GM19372 (cell line): ENCODE measurements at regions not wholly inside any gene's neighbourhood (a gene's known extent, or its start where the extent isn't known, plus 50 kb on each side); places are given as distances from the start of the nearest gene placed in this dataset.
"Not testable (repeated sequence)": the region's sequence is repeated elsewhere in the genome, so short reads cannot be mapped to it uniquely, and the experiment has no call there.

ENCODE experiments used
- ATAC-seq: cut with Tn5 transposase; IDR thresholded peaks from one replicate; pipeline ENCODE4 v1.9.1; 2021; ENCODE audit warnings: mild to moderate bottlenecking, low read depth, moderate library complexity; ENCODE audit not compliant: unreplicated experiment

DNA sequence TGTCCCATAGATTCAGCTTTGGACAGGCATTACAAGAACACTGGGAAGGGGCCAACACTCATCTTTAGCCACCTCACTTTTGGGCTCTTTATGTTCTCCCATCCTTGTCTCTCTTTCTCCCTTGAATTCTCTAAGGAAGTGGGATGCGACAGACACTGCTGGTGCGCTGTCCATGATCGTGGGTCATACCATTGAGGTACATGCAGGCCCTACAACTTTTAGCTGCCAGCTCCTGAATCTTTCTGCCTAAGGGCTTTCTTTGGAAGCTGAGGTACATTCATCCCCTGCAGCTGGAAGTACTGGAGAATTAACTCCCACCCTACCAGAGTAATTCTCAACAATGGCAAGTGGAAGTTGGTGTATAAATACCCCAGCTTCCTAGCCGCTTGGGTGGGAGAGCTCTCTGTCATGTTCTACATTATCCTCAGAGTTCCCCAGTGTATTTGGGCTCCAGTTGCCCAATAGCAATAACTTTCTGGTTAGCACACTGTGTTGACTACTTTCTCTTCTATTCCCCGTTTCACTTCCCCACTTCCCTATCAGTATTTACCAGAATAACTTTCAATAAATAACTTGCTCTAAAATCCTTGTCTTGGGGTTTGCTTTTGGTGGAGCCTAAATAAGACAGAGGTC, 75.6 kb upstream of the ADRA1D start:
- no peak for ATAC-seq

DNA sequence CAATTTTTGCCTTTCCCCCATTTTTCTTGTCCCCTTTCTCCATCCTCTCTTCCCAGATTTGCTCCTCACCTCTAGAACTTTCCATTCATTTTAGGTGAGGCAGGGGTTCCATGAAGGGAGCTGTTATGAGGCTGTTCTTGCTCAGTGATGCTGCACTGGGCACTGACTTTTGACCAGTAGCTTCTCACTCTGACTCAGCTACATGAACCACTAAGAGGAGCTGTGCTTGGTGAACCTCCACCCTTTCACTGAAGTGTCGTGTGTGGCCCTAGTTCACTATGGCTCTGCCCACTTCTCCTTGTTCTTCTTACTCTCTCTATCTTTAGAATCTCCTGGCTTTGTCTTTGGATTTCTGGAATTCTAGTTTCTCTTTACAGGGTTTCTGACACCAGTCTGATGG, 73.4 kb upstream of the ADRA1D start:
- no peak for ATAC-seq

DNA sequence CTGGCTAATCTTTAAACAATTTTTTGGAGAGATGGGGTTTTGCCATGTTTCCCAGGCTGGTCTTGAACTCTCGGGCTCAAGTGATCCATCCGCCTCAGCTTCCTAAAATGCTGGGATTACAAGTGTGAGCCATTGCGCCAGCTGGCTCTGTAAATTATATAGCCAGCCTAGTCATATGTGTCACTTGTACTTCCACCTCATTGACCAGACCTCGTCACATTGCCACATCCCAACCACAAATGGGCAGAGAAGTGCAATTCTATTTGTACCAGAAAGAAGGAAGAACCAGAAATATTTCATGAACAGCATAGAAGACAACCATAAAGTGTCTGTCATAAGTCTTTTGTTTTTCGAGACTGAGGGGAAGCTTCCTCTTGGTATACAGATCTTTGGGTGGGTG, 71.2 kb upstream of the ADRA1D start:
- no peak for ATAC-seq

DNA sequence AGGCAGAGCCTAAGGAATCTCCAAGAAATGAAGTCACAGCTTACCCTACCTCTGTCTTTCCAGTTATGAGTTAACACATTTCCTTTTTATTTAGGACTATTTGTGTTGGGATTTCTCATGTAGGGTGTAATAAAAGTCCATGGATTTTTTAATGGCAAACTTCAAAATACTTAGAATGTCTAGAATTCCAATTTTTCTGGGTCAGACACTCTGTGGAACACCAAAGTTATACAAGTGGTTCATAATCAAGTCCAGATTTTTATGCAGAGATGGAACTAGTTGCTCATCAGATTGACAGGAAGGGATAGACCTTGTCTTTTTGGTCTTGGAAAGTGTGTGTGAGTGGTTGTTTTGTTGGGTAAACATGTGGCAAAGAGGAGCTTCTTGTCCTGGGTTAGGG, 69.8 kb upstream of the ADRA1D start:
- no peak for ATAC-seq

DNA sequence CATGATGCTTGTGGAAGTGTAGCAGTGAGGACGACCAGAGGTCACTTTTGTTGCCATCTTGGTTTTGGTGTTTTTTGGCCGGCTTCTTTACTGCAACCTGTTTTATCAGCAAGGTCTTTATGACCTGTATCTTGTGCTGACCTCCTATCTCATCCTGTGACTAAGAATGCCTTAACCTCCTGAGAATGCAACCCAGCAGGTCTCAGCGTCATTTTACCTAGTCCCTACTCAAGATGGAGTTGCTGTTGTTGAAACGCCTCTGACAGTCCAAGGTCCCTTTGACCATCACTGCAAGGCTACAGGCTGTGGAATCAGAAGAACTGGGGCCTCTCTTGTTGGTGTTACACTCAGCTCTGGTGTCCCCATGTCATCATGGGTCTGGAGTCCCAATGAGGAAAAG, 61.5 kb upstream of the ADRA1D start:
- ATAC-seq, result not testable (repeated sequence)

DNA sequence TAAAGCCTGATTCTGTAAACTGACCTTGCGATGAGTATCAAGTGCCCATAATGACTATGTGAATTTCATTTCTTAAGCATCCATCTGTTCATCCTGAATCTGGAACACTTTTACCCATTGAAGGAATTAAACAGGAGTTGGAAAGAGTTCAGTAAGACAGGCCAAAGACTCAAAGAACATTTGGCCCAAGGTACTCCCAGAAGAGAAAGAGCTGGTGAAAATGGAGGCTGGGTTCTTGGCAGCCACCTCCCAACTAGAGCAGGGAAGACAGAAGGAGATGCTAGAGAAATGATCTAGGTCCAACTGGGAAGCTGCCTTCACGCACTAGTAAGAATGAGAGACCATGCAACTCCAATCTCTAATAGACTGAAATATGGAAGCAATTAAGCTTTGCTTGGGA, 57.1 kb upstream of the ADRA1D start:
- no peak for ATAC-seq

DNA sequence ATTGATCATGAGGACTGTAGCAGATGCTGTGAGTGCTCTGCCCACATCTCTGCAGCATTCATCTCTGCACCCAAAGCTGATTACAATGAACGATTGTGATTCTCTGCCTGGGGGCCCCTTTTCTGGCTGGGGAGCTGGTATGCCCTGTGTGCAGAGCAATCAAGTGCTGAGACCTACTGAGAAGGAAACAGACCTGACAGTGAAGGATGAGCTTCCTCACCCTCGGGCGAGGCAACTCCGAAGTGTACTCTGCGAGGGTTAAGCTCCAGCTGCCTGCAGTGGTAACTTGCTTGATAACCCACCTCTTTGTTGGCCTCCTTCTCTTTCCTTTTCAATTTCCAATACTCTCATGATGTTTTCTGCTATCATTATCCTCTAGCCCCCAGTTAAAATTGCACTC, 56.0 kb upstream of the ADRA1D start:
- ATAC-seq, result no peak

DNA sequence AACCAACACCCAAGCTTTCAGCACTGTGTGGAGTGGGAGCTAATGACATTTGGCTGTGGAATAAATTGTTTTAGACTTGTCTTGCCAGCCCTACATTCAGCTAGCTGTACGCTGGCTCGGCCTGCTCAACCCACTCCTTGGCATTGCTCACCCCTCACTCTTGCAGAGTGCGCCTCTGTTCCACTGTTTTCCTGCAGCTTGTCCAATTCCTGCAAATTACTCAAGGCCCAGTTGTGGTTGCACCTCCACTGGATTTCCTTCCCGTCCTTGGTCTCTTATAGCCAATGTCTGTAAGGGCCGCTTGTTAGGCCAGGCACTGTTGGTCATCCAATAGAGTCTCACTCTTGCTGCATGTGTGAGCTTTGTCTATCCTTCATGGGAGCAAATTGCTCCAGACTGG, 55.5 kb upstream of the ADRA1D start:
- no peak for ATAC-seq

DNA sequence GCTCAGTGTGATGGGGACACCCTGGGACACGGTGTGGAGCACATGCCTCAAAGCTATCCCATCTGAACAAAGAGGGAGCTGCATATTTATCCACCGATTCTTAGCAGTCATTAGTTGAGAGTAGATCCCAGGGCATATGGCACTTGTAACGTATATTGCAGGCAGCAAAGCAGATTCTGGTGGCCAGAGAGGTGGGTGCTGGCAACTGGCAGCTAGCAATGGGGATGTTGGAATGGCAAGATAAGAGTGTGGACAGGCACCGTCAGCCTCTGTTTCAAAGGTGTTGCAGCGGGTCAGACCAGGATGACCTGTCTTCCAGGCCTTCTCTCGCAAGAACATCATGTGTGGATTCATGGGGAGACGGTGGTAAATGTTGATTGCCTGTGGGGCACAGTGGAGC, 54.0 kb upstream of the ADRA1D start:
- ATAC-seq, result no peak

DNA sequence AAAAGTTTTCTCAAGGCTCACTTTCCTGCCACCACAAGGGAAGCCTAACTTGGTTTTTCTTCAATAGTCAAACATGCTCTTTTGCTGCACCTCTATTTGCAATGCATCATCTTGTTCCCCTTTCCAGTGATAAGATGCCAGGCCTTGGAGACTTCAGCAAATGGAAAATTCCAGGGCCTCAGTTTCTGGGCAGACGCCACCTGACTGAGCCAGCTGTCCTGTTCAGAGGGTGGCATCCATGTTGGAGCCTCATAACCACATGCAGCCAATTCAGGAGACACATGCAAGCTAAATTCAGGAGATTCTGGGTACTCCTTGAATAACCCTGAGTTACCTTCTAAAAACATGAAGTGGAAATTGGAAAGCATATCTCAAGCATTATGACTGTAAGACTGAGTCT, 51.8 kb upstream of the ADRA1D start:
- no peak for ATAC-seq

DNA sequence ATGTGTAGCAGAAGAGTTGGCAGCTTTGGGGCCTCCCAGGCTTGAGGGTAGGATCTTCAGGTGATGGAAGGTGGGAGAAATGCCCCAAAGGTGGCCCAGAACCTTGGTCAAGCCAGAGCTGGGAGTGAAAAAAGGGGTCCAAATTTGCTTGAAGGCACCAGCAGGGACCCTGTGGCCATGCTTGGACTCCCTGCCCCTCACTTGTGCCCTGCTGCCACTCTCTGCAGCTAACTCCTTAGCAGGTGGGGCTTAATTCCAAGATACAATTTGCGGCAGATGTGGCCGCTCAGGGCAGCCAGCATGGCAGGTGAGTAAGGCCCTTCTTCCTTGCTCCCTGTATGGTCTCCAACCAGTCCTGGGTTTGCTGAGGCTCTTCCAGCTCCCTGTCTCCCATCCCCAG, 51.3 kb upstream of the ADRA1D start:
- ATAC-seq, result no peak

DNA sequence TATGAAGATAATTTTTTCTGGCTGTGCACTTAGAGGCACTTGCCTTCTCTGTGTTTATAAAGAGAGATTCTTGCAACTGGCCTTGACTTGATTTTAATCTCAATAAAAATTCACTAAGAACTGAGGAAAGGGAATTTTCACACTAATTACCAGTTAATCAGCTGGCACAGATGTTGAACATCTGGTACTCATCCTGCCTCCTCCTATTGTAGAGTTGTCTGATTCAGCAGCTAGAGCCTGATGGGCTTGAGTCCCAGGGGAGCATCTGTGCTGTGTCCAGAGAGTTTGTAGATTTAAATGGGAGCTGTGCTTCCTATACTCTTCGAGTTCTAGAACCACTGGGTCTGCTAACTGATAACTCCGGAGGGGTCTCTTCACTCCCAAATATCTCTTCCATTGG, 50.7 kb upstream of the ADRA1D start:
- ATAC-seq, result no peak

DNA sequence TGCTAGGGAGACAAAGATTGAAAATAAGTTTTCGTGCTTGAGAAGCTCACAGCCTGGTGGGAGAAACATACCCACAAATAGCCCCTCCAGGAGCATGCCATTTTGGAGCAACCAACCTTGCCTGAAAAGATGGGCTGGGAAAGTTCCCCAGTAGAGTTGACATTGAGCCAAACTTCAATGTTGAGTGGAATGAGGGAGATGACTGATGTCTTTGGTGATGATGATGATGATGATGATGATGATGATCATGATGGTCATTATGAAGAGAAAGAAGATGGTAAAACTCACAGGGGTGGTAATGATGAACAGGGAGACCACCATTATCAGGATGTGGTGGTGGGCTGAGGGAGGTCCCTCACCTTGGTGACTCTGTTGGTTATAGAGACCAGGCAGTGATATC, 50.1 kb upstream of the ADRA1D start:
- ATAC-seq, result no peak
